ENCODE measurements at regions not wholly inside any gene's neighbourhood (a gene's known extent, or its start where the extent isn't known, plus 50 kb on each side); places are given as distances from the start of the nearest gene placed in this dataset.

DNA sequence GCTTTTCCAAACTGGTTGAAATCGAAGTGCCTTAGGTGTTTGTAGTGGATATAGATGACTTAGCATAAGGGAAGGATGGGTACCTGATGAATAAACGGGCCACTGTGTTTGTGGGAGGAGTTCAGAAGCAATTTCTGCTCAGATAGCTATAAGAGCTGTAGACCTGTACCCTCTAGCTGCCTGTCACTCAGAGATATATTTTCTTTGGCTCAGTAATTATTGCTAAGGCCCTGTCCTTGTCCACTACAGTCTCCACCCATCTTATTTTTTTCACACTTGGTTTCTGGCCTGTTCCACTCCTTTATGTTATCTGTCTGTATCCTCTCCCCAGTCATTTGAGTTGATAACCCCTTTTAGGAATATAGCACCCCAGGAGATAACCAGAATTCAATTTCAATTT is 74.8 kb upstream of the RMST start:
- Mint-ChIP-seq H3K4me3 (ENCODE audit: unreplicated experiment) (no peak overlapping the region), H3K36me3 (ENCODE audit: low read depth) (no peaks in the 10 kb centered on the region), H3K27ac (ENCODE audit: unreplicated experiment) (no peak overlapping the region), H3K9me3 (ENCODE audit: low read depth) (peaks cover 5% of the 10 kb centered on the region), H3K27me3 (ENCODE audit: low read depth) (peaks cover 2% of the 10 kb centered on the region), H3K4me1 (ENCODE audit: low read depth) (no peaks in the 10 kb centered on the region)
- TF ChIP-seq CTCF (IDR thresholded peaks at IDR 0.05) = no peak
- DNase-seq (ENCODE audit: low spot score) = no peak

GRCh38 chr12:97394657-97395056 is 67.9 kb upstream of the RMST start:
- H3K27ac Mint-ChIP-seq (ENCODE audit: unreplicated experiment) = no peak overlapping the region
- peaks cover 14% of the 10 kb centered on the region for H3K27me3 Mint-ChIP-seq (ENCODE audit: low read depth)
- H3K9me3 Mint-ChIP-seq (ENCODE audit: low read depth) = no peaks in the 10 kb centered on the region
- no peaks in the 10 kb centered on the region for H3K36me3 Mint-ChIP-seq (ENCODE audit: low read depth)
- no peak overlapping the region for H3K4me3 Mint-ChIP-seq (ENCODE audit: unreplicated experiment)
- TF ChIP-seq CTCF (IDR thresholded peaks at IDR 0.05) = no peak
- no peaks in the 10 kb centered on the region for H3K4me1 Mint-ChIP-seq (ENCODE audit: low read depth)
- DNase-seq (ENCODE audit: low spot score) = no peak

GRCh38 chr12:97397008-97397407 is 65.6 kb upstream of the RMST start:
- peaks cover 13% of the 10 kb centered on the region for H3K27me3 Mint-ChIP-seq (ENCODE audit: low read depth)
- TF ChIP-seq CTCF (IDR thresholded peaks at IDR 0.05) = no peak
- H3K4me3 Mint-ChIP-seq (ENCODE audit: unreplicated experiment) = no peak overlapping the region
- H3K9me3 Mint-ChIP-seq (ENCODE audit: low read depth) = no peaks in the 10 kb centered on the region
- no peak overlapping the region for H3K27ac Mint-ChIP-seq (ENCODE audit: unreplicated experiment)
- H3K36me3 Mint-ChIP-seq (ENCODE audit: low read depth) = no peaks in the 10 kb centered on the region
- no peak for DNase-seq (ENCODE audit: low spot score)
- no peaks in the 10 kb centered on the region for H3K4me1 Mint-ChIP-seq (ENCODE audit: low read depth)

DNA sequence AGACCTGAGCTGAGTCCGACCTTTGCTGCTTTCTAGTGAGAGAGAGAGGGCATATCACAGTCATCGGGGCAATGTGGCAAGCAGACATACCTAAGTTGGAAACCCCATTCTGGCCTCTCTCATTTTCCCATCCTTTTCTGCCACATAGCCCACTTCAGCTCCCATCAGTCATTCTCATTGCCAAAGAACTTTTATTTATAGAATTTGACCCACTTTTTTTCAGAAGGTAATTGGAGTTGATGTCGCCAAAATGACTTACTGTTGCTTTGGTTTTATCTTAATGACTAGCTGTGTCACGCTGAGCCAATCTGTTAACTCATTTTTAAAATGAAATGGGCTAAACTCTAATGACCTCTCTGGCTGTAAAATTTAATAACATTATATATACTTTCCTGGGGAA is 63.9 kb upstream of the RMST start:
- Mint-ChIP-seq H3K27me3 (ENCODE audit: low read depth) (peaks cover 9% of the 10 kb centered on the region), H3K36me3 (ENCODE audit: low read depth) (no peaks in the 10 kb centered on the region), H3K9me3 (ENCODE audit: low read depth) (no peaks in the 10 kb centered on the region), H3K4me3 (ENCODE audit: unreplicated experiment) (no peak overlapping the region), H3K4me1 (ENCODE audit: low read depth) (no peaks in the 10 kb centered on the region), H3K27ac (ENCODE audit: unreplicated experiment) (no peak overlapping the region)
- TF ChIP-seq CTCF (IDR thresholded peaks at IDR 0.05) = no peak
- no peak for DNase-seq (ENCODE audit: low spot score)

DNA sequence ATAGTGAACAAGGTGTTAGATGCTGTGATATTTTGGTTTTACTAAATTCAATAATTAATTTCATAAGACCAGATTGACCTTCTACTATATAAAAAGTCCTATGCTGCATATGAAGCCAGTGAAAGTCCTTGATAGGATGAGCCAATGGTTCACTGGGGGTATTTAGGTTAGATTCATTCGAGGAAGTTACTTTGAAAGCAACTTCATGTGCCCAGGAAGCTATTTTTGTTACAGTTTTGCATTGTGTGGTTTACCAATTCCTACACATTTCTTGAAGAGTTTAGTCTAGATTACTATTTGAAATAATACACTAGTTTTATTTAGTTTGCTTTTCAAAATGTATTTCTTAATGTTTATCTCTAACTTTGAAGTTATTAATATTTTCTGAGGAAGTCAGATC is 58.5 kb upstream of the RMST start:
- DNase-seq (ENCODE audit: low spot score) = no peak
- no peak overlapping the region for H3K4me3 Mint-ChIP-seq (ENCODE audit: unreplicated experiment)
- no peaks in the 10 kb centered on the region for H3K36me3 Mint-ChIP-seq (ENCODE audit: low read depth)
- H3K4me1 Mint-ChIP-seq (ENCODE audit: low read depth) = no peaks in the 10 kb centered on the region
- no peak for TF ChIP-seq CTCF (IDR thresholded peaks at IDR 0.05)
- H3K27me3 Mint-ChIP-seq (ENCODE audit: low read depth) = no peaks in the 10 kb centered on the region
- no peaks in the 10 kb centered on the region for H3K9me3 Mint-ChIP-seq (ENCODE audit: low read depth)
- no peak overlapping the region for H3K27ac Mint-ChIP-seq (ENCODE audit: unreplicated experiment)

Measured in chondrocyte (in vitro differentiated cells).